Right atrium auricular region (tissue), 2 donors: ENCODE measurements at regions not wholly inside any gene's neighbourhood (a gene's known extent, or its start where the extent isn't known, plus 50 kb on each side); places are given as distances from the start of the nearest gene placed in this dataset.
"Not testable (repeated sequence)": the region's sequence is repeated elsewhere in the genome, so short reads cannot be mapped to it uniquely, and the experiment has no call there.

ENCODE experiments used
- DNase-seq: peaks from one replicate; pipeline ENCODE4 v3.0.0-alpha.2; 2019; ENCODE audit warnings: low spot score
- H3K27ac ChIP-seq, 2 donors: fragments of 200-600 bp; sonication (generic); 1 replicate in 1 of 2; 2 replicates in 1 of 2; pipeline ENCODE4 v1.5.1; 2016 to 2019
- H3K27me3 ChIP-seq, 2 donors: fragments of 200-600 bp; sonication (generic); one replicate each; pipeline versions ENCODE4 v1.5.1 to v1.6.0; 2017 to 2019
- H3K36me3 ChIP-seq: fragments of 200-600 bp; sonication (generic); one replicate; pipeline ENCODE4 v1.5.1; 2016
- H3K4me1 ChIP-seq, 2 donors: fragments of 200-600 bp; sonication (generic); one replicate each; pipeline versions ENCODE4 v1.5.1 to v1.6.0; 2017 to 2019
- H3K4me3 ChIP-seq, 2 donors: fragments of 200-600 bp; sonication (generic); 1 replicate in 1 of 2; 2 replicates in 1 of 2; pipeline ENCODE4 v1.5.1; 2017 to 2019; ENCODE audit warnings: mild to moderate bottlenecking in 1 of 2, moderate library complexity in 1 of 2
- H3K9me3 ChIP-seq, 2 donors: fragments of 200-600 bp; sonication (generic); one replicate each; pipeline ENCODE4 v1.5.1; 2019
- TF ChIP-seq, protein P1 (sequence below), 2 donors: fragments of 200-600 bp; sonication (generic); IDR thresholded peaks; one replicate each; pipeline ENCODE4 v1.5.1; 2019; ENCODE audit warnings: antibody characterized with exemption in 2 of 2

DNA sequence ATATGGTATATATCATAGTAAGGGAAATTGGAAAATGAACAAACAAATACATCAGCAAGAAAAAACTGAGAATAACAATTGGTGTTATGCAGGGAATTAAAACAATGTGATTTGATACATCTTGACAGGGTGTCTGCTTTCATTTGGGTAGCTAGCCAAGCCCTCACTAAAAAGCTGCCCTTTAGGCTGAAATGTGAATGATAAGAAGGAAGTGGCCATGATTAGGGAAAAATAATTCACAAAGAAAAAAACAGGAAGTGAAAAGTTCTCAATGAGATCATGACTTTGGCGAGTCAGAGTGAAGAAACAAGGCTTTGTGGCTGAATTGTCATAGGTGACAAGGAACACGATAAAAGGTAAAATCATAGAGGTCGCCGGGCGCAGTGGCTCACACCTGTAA lies 675.8 kb upstream of the SLIT2 start:
- no peak overlapping the region for H3K4me3 ChIP-seq
- H3K27me3 ChIP-seq: no peaks in the 10 kb centered on the region
- no peak for DNase-seq
- no peaks in the 10 kb centered on the region for H3K9me3 ChIP-seq
- peaks cover 0 to 2% of the 10 kb centered on the region in 2 donors for H3K4me1 ChIP-seq
- TF ChIP-seq, protein P1, sequence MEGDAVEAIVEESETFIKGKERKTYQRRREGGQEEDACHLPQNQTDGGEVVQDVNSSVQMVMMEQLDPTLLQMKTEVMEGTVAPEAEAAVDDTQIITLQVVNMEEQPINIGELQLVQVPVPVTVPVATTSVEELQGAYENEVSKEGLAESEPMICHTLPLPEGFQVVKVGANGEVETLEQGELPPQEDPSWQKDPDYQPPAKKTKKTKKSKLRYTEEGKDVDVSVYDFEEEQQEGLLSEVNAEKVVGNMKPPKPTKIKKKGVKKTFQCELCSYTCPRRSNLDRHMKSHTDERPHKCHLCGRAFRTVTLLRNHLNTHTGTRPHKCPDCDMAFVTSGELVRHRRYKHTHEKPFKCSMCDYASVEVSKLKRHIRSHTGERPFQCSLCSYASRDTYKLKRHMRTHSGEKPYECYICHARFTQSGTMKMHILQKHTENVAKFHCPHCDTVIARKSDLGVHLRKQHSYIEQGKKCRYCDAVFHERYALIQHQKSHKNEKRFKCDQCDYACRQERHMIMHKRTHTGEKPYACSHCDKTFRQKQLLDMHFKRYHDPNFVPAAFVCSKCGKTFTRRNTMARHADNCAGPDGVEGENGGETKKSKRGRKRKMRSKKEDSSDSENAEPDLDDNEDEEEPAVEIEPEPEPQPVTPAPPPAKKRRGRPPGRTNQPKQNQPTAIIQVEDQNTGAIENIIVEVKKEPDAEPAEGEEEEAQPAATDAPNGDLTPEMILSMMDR (IDR thresholded peaks at IDR 0.05): no peak
- no peak overlapping the region for H3K27ac ChIP-seq
- no peaks in the 10 kb centered on the region for H3K36me3 ChIP-seq

DNA sequence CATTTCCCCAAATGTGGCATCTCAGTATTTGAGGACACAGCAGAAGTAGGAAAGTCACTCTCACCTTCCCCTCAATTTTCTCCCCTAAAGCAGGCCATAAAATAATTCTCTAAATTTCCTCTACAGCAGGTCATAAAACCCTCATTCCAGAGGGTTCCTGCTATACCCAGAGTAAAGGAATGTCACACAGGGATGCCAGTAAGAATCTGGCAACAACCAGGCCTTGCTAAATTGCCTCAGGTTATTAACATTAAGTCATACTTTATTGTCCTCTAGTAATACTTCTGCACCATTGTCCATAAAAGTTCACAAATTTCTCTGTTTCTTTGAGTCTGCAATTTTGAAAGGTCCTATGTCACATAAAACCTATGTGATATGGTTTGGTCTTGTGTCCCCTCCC lies 685.7 kb upstream of the SLIT2 start:
- no peaks in the 10 kb centered on the region for H3K9me3 ChIP-seq
- H3K36me3 ChIP-seq: no peaks in the 10 kb centered on the region
- no peaks in the 10 kb centered on the region for H3K27me3 ChIP-seq
- no peaks in the 10 kb centered on the region for H3K4me1 ChIP-seq
- no peak overlapping the region for H3K4me3 ChIP-seq
- no peak overlapping the region for H3K27ac ChIP-seq
- TF ChIP-seq, protein P1 (IDR thresholded peaks at IDR 0.05): no peak
- DNase-seq: no peak

DNA sequence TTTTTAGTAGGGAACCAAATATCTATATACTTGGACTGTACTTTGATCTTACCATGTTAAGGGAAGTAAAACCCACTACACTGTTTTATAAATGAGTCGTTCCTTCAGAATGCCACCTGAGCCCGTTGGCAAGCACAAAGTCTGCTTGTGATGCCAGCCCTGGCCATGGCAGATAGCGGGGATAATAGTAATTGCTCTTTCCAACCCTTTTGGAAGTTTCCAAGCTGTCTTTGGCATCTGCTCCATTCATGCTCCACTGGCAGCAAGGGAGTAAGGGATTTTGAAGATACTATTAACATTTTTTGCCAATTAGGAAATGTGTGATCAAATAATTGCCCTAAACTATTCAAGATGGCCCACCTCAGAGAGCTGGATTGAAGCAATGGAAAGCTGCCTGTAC lies 689.2 kb upstream of the SLIT2 start:
- Histone ChIP-seq H3K36me3 (no peaks in the 10 kb centered on the region), H3K4me1 (no peaks in the 10 kb centered on the region), H3K27me3 (no peaks in the 10 kb centered on the region), H3K9me3 (no peaks in the 10 kb centered on the region), H3K4me3 (no peak overlapping the region), H3K27ac (no peak overlapping the region)
- TF ChIP-seq, protein P1 (IDR thresholded peaks at IDR 0.05): no peak
- no peak for DNase-seq

DNA sequence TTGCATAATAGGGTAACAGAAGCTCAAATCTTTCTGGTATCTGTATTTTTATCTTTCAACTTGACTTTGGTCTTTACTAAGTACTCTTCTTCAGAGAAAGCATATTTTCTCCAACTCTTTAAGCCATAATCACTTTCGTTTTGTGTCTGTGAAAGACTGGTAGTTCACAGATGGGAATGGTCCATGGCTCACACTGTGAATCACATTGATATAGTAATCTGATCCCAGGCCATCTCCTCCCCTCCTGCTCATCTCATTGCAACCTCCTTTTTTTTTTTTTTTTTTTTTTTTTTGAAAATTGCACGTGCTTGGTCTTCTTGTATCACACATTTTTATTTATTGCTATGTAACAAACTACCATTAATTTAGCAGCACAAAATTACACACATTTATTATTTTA lies 694.5 kb upstream of the SLIT2 start:
- Histone ChIP-seq H3K9me3 (no peaks in the 10 kb centered on the region), H3K4me3 (no peak overlapping the region), H3K27me3 (no peaks in the 10 kb centered on the region), H3K36me3 (no peaks in the 10 kb centered on the region), H3K4me1 (no peaks in the 10 kb centered on the region), H3K27ac (no peak overlapping the region)
- TF ChIP-seq, protein P1 (IDR thresholded peaks at IDR 0.05): no peak
- no peak for DNase-seq

DNA sequence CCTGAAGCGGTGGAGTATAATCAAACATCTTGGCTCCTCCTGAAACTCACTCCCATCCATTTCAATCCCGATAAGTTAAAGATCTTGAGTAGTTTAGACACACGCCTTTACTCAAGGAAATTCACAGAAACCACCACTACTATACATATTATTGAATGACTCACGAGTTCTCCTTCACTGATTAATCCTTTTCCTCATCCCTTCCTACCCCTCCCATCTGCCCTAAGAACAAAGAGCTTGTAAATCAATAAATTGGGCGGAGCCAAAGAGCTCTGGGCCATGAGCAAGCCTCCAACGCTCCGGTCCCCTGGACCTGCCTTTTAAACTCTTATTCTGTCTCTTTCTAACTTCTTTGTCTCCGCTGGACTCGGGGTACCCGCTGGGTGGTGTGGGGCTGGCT lies 695.4 kb upstream of the SLIT2 start:
- DNase-seq, H3K4me1 ChIP-seq, H3K27ac ChIP-seq, H3K9me3 ChIP-seq, H3K4me3 ChIP-seq, H3K27me3 ChIP-seq, H3K36me3 ChIP-seq: not testable (repeated sequence)

DNA sequence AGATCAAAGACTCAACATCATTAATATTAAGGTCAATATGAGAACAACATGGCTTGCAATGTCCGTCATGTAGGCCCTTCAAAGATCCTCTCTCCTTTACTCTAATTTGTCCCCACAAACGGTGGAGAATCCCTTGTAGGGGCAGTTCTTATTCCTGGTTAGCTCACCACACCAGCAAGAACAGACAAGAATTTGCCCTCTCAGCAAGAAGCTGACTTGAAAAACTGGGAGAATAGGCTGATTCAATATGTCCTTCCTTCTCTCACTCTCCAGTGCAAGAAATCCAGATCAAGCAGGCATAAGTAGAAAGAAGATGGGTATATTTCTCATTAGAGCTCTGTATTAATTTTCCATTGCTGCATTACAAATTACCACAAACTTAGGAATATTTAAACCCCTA lies 704.2 kb upstream of the SLIT2 start:
- no peak for DNase-seq
- no peak overlapping the region for H3K27ac ChIP-seq
- TF ChIP-seq, protein P1 (IDR thresholded peaks at IDR 0.05): no peak
- H3K27me3 ChIP-seq: no peaks in the 10 kb centered on the region
- no peaks in the 10 kb centered on the region for H3K36me3 ChIP-seq
- no peaks in the 10 kb centered on the region for H3K4me1 ChIP-seq
- no peak overlapping the region for H3K4me3 ChIP-seq
- H3K9me3 ChIP-seq: no peaks in the 10 kb centered on the region
